22Rv1 (cell line): ENCODE measurements at regions not wholly inside any gene's neighbourhood (a gene's known extent, or its start where the extent isn't known, plus 50 kb on each side); places are given as distances from the start of the nearest gene placed in this dataset.
"Not testable (repeated sequence)": the region's sequence is repeated elsewhere in the genome, so short reads cannot be mapped to it uniquely, and the experiment has no call there.

Source experiments
- H3K27ac ChIP-seq: fragments of 450-650 bp; 2 replicates; pipeline ENCODE4 v1.5.1; 2017
- ZFX ChIP-seq: fragments of 450-650 bp; IDR thresholded peaks from 2 replicates; pipeline ENCODE4 v1.6.1; 2017; ENCODE audit warnings: antibody characterized with exemption, borderline replicate concordance
- TF ChIP-seq, protein P1 (sequence below): fragments of 450-650 bp; IDR thresholded peaks from 2 replicates; pipeline ENCODE4 v1.5.1; 2017; ENCODE audit warnings: mild to moderate bottlenecking

GRCh38 chr14:57057803-57058202 is 210.9 kb downstream of the EXOC5 start:
- no peak overlapping the region for H3K27ac ChIP-seq
- TF ChIP-seq, protein P1, sequence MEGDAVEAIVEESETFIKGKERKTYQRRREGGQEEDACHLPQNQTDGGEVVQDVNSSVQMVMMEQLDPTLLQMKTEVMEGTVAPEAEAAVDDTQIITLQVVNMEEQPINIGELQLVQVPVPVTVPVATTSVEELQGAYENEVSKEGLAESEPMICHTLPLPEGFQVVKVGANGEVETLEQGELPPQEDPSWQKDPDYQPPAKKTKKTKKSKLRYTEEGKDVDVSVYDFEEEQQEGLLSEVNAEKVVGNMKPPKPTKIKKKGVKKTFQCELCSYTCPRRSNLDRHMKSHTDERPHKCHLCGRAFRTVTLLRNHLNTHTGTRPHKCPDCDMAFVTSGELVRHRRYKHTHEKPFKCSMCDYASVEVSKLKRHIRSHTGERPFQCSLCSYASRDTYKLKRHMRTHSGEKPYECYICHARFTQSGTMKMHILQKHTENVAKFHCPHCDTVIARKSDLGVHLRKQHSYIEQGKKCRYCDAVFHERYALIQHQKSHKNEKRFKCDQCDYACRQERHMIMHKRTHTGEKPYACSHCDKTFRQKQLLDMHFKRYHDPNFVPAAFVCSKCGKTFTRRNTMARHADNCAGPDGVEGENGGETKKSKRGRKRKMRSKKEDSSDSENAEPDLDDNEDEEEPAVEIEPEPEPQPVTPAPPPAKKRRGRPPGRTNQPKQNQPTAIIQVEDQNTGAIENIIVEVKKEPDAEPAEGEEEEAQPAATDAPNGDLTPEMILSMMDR, result no peak
- no peak for TF ChIP-seq ZFX

DNA sequence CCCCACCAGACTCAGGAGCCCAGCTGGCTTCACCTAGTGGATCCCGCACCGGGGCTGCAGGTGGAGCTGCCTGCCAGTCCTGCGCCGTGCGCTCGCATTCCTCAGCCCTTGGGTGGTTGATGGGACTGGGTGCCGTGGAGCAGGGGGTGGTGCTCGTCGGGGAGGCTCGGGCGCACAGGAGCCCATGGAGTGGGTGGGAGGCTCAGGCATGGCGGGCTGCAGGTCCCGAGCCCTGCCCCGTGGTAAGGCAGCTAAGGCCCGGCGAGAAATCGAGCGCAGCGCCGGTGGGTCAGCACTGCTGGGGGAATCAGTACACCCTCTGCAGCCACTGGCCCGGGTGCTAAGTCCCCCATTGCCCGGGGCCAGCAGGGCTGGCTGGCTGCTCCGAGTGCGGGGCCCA is 212.2 kb downstream of the EXOC5 start:
- not testable (repeated sequence) for H3K27ac ChIP-seq

GRCh38 chr14:57052705-57053302 is 215.9 kb downstream of the EXOC5 start:
- no peak for TF ChIP-seq ZFX
- TF ChIP-seq, protein P1, result no peak
- no peak overlapping the region for H3K27ac ChIP-seq

- no peak for TF ChIP-seq ZFX
- TF ChIP-seq, protein P1, result 0 out of 2 replicates have a peak, but pooled peaks have one; percentile 11
- H3K27ac ChIP-seq, result no peak overlapping the region
Observed at GRCh38 chr14:57051633-57052032, 217.1 kb downstream of the EXOC5 start.

- TF ChIP-seq, protein P1, result no peak
- no peak for TF ChIP-seq ZFX
- H3K27ac ChIP-seq, result no peak overlapping the region
Observed at GRCh38 chr14:57049848-57050247, 218.9 kb downstream of the EXOC5 start.

DNA sequence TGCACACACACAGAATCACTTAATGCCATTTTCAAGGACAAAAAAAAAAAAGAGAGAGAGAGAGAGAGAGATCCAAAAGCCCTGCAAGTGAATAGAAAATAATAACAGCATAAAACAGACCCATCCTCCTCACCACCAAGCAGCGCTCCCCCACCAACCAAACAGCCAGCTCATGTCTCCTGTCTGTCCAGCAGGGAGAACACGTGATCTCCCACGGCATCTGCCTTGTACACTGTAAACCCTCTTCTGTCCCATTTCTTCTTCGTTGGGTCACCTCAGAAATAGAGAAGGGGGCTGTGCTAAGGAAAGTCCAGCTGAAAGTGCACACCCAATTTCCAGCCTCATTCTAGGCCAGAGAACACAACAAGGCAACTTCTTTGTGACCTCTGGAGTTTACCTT is 222.5 kb downstream of the EXOC5 start:
- TF ChIP-seq, protein P1, result no peak
- TF ChIP-seq ZFX, result no peak
- H3K27ac ChIP-seq, result no peak overlapping the region

DNA sequence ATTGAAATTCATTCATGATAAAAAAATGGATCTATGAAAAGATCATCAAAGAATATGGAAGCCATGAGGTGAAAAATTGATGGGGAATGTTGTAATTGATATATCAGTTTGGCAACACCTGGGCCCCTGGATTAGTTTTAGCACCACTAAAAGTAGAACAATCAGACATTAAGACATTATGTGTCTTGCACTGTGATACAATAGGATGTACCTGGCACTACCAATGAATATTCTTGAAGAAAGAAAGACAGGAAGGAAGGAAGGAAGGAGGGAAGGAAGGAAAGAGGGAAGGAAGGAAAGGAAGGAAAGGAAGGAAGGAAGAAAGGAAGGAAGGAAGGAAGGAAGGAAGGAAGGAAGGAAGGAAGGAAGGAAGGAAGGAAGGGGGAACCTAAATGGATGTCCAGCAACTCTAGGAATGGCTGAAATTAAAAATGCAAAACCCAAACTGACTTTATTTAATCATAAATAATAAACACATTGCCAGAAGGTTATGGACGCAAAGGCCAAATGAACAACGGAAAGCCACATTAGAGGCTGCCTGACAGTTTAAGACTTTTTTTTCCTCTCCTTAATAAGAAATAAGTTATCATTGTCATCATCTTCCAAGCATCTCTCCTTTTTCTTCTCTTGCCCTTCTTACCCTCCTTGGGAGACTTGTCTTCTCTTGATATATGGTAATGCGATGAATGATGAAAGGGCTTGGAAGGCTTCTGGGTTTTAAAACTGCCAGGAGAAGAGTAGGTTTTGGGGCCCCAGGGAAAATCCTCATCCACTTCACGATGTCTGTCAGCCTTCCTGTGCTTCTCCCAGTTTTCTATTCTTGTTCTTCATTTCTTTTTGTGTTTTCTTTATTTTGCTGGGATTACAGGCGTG is 224.4 kb downstream of the EXOC5 start:
- H3K27ac ChIP-seq, result not testable (repeated sequence)

DNA sequence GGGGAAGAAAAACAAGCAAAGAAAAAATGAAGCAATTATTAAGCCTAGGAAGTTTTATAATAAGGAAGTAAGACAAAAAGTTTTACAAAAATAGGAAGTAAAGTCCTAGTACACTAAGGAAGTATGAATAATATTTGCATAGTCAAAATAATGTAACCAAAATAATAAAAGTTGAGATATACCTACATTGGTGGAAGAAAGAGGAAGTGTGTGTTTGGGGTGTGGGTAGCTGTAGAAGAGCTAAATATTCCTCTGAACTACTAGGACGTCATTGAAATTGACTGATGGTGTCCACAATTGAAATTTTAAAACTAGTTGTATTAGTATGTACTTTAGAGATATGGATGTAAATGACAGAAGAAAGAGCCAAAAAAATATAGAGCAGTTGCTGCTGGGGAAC is 228.4 kb upstream of the OTX2 start:
- TF ChIP-seq, protein P1, result no peak
- TF ChIP-seq ZFX, result no peak
- no peak overlapping the region for H3K27ac ChIP-seq
